GM19455 (cell line): ENCODE measurements at regions not wholly inside any gene's neighbourhood (a gene's known extent, or its start where the extent isn't known, plus 50 kb on each side); places are given as distances from the start of the nearest gene placed in this dataset.

Experiments
- ATAC-seq: cut with Tn5 transposase; IDR thresholded peaks from one replicate; pipeline ENCODE4 v1.9.1; 2021; ENCODE audit not compliant: unreplicated experiment

DNA sequence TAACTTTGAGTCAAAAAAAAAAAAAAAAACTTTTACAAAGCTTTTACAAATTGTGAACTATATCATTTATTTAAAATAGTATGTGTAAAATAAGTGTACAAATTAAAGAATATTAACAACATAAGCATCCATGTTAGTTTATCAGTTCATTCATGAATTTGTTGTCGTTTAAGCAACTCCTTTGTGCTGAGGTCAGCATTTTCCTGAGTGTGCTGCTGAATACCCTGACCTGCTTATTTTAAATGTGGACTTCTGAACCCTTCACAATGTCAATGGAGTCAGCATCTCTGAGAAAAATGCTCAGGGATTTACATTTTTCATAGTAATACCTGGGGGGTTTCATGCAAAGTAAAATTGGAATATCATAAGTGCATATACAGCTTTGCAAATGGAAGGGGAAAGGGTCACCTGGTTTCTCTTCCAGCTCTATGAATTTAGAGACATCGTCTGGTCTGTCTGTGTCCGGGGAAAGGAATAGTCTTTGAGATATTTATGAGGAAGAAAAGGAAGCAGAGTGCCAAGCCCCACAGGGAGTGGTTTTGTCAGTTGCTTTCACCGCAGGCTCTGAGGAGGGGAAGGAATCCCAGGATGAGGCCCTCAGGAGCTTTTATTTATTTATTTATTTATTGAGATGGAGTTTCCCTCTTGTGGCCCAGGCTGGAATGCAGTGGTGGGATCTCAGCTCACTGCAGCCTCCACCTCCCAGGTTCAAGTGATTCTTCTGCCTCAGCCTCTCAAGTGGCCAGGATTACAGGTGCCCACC is 125.5 kb upstream of the SVIL start:
- no peak for ATAC-seq

DNA sequence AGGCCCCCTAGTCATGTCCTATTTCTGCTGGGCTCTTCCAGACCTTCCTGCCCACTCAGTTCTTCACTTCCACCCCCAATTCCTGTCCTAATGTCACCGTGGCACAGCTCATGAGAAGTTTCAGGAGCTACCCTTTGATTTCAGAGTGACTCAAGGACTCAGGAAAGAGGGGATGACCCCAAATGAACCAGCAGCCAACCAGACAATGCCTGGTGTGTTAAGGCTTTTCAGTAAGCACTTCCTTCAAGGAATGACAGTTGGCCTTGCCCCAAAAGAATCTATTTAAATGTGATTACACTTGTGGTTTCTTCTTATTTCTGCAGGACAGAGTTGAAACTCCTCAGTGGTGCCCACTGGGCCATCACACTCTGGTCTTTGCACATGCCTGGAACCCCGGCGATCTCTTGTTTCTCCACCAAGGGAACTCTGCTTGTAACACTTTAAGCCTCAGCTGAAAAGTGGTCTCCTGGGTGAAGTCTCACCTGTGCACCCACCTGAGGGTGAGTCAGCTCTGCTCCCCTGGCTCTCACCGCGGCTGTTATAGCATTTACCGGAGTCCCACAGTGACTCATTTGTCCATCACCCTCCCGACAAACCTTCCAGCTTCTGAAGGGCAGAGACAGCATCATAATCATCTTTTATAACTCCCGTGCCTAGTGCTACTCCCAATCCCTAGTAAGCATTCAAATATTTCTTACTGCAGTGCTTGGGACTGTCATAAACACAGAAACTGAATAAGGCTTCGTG is 123.0 kb upstream of the SVIL start:
- ATAC-seq: no peak

DNA sequence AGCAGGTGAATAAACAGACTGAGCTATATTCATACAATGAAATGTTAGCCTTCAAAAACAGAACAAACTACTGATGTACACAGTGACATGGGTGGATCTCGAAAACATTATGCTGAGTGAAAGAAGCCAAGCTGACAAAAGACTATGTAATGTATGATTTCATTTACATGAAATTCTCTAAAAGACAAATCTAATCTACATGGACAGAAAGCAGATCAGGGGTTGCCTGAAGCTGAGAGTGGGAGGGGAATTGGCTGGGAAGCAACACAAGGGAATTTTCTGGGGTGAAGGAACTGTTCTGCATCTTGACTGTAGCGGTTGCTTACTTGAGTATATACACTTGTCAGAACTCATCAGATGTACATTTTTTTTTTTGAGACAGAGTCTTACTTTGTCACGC is 121.7 kb upstream of the SVIL start:
- no peak for ATAC-seq

DNA sequence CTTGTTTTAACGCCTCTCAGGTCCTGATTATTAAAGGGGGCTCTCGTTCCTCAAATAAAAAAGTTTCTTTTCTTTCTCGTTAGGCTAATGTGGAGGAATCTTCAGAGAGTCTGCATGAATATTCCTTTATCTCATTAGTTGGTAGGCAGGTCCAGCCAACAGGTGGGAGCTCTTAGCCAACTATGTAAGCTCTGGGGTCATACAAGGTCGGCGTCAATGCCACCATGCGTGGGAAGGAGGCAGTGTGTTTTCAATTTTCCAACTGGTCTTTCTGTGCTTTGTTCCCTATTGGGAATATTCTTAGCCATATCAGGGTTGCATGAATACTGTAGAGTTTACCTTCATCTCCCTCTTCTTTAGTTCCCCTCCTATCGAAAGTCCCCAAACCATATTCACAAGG is 118.5 kb upstream of the SVIL start:
- no peak for ATAC-seq

DNA sequence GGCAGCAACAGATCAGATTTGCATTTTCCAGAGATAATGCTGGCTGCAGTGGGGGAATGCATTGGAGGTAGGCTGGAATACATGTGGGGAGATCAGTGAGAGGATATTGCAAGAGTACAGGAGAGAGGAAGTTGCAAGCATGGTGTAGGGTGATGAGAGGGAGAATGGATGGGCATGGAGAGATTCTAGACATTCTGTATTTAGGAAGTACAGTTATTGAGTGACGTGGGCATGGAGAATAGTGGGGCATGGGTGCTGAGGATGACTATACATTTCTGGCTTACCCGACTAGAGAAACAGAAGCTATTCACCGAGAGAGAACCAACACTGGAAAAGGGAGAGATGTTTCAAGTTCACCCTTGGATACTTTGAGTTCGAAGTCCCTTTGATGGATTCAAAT is 116.9 kb upstream of the SVIL start:
- no peak for ATAC-seq

DNA sequence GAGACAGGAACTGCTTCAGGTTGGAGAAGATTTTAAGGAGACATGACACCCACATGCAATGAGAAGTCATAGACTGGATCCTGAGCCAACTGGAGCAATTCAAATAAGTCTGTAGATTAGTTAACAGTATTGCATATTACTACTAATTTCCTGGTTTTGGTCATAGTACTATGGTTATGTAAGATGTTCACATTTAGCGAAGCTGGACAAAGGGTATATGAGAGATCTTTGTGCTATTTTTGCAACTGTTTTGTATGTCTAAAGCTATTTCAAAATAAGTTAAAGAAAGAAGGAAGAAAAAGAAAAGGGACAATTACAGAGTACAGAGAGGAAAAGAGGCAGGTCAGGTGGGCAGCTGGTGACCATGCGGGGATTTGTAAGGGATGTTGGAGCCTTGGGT is 116.5 kb upstream of the SVIL start:
- ATAC-seq: no peak

DNA sequence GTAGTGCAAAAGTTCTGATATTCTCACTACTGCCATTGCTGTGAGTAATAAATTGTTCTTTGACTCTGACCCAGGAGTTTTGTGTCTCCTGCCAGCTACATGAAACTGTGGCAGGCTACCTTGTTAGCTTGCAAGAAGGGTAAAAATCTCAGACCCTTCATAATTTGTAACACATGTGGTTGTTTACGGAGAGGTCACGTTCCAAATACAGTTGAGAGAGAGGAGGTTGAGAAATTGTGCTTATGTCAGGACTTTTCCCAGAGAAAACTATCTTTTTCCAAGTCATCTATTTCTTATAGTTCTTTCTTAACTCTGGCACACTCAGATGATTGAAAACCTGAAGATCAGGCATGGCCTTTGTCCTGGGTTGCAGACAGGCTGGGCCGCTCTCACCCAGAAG is 114.4 kb upstream of the SVIL start:
- no peak for ATAC-seq

DNA sequence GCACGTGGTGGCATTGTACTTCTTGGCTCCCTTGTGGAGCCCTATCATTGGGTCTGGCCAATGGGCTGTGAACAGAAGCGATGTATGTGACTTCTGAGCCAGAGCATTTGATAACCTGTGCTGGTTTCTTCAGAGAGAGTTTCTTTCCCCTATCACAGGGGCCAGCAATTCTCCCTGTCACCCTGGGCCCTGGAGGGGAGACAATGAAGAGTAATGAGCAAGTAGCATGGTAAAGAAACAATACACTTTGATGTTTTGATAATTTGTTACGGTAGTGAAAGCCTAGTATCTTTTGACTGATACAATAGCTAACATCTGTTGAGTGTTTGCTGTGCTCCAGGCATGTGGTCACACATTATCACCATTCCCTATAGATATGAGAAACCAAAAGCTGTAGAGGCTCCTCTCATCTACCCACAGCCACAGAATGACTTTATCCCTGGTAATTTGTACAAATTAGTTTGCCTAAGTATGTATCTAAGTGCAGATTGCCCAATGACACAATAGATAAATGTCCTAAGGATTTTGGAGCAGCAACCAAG is 113.4 kb upstream of the SVIL start:
- ATAC-seq: no peak

DNA sequence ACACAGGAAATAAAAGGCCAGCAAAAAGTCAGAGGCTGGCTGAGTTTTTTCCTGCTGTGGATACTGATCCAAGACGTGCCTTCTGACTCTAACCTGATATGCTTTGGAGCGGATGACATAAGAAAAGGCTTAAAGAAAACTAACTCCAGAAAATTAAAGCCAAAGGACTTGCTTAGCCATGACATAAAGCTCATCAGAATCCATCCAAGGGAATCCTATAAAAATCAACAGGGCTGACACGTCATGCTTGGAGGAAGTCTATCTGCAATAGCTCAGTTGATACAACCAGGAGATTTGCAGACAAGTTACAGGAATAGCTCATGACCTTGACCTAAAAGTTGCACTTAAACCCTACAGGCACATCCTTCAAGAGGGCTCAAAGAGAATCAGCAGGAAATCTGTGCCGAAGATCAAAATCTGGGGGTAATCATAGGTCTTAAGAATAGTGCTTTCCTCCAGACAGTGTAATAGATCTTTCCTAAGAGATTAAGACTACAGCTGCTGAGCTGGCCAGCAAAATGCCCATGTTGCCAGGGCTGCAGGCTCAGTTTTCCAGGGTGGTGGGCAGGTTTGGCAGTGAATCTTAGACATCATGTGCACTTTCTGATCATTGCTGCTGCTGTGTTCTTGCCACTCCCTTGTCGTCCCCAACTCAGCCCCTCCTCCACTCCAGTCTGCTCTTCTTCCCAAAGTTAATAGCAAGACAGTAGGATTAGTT is 111.5 kb upstream of the SVIL start:
- ATAC-seq: no peak

DNA sequence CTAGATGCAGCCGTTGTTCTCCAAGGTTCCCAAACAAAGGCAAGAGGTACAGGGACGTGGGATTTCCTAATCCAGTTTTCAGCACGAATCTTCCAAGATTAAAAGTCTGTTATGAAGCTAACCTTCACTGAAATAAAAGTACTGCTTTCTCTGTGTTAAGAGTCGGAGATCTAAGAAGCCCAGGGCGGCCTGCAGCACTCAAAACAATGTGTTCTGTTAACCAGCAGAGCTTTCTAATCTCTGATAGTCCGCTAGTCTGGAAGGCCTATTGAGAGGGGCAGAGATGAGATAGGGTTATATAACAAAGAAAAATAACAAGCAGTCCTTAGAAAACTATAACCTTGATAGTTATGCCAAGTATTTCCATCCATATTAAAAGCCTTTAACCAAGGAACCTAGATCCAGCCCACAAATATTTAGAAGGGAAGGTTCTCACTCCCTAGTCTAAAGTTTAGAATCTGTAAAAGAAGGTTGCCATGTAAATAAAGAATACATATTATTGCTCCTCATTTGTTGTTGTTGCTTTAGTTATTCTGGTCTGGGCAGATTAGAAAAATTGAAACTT is 106.3 kb upstream of the SVIL start:
- no peak for ATAC-seq

DNA sequence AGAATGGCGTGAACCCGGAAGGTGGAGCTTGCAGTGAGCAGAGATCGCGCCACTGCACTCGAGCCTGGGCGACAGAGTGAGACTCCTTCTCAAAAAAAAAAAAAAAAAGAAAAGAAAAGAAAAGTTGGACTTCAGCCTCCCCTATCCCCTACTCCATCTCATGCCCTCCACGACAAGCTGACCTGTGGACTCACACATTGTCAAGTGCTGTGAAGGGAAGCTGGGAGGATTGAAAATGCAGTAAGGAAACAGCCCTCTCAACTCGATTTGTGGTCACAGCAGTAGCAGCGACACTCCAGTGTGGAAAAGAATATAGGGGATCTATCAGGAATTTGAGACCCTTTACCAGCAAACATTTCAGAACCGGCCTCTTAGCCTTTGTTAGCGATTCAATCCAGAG is 103.6 kb upstream of the SVIL start:
- no peak for ATAC-seq

DNA sequence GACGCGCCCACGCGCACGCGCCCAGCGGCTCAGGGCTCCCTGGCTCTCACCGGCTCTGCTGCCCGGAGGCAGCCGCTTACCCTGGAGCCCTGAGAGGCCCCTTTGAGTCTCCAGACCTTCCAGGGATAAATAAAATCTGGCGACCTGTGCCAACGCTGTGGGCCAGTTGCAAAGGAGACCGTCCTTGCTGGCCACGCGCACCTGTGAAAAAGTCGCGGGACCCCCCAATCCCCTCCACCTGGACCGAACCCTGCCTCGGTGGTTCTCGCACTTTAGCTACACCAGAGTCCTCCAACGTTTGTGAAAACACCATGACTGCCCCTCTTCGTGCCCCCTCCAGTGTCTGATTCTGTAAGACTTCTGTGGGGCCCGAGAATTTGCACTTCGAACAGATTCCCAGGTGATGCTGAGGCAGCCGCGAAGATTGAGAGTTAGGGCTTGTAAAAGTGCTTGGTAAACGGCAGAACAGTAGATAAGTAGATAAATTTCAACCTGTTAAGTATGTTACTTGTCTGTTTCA is 102.4 kb upstream of the SVIL start:
- no peak for ATAC-seq

DNA sequence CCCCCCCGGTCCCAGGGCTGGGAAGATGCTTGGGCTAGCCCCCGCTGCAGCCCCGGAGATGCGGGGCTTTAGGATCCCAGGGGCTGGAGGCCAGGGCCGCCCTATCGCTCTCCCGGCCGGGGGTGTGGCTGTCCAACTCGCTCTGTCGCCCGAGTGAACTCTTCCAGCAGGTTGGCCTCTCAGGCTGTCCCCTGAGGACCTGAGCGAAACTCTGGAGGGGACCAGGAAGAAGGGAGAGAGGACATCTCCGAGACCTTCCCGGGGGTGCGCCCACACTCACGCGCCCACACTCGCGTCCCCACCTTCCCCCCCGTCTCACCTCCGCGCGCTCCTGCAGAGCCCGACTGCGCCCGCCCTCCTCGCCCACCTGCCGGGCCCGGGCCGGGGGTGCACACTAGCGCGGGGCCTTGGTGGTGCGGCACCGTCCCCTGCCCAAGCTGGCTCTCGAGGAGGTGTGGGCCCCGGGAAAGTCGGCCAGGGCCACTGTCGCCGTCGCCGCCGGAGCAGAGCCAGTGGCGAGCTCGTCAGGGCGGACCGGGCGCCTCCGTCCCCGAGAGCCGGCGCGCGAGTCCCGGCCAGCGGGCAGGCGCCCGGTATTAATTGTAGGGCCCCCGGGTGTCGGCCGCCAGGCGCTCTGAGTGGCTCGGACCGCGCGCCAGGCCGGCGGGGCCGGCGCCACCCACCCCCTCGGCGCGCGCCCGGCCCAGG is 101.7 kb upstream of the SVIL start:
- ATAC-seq: no peak

DNA sequence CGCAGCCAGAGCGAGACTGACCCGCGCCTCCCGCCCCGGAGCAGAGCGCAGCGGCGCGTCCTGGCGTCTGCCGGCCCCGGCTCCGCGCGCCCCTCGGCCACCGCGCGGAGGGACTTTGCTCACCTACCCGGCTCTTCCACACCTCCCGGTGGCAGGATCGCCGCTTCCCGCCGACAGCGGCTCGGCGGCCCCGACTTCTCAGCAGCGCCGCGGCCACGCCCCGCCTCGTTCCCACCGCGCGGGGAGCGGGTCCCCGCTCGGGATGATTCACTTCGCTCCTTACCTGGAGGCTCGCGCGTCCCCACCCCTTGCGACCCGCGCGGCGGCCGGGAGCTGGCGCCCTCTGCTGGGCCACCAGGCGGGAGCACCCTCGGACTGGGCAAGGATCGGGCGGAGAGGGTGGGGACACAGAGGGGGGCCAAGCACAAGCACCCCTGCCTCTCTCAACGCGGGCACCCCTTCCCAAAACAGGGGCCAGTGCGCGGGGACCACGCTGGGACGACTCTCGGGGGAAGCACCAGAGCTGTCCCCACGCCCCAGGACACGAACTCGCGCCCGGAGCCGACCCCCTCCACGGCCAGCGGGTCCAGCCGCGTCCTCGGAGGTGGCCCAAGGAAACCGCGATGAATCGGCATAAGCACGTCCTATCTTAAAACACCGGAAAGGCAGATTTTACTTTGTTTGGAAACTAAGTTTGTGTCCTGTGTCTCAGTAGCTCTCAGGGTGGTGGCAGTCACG is 101.0 kb upstream of the SVIL start:
- peak; percentile 79 for ATAC-seq

DNA sequence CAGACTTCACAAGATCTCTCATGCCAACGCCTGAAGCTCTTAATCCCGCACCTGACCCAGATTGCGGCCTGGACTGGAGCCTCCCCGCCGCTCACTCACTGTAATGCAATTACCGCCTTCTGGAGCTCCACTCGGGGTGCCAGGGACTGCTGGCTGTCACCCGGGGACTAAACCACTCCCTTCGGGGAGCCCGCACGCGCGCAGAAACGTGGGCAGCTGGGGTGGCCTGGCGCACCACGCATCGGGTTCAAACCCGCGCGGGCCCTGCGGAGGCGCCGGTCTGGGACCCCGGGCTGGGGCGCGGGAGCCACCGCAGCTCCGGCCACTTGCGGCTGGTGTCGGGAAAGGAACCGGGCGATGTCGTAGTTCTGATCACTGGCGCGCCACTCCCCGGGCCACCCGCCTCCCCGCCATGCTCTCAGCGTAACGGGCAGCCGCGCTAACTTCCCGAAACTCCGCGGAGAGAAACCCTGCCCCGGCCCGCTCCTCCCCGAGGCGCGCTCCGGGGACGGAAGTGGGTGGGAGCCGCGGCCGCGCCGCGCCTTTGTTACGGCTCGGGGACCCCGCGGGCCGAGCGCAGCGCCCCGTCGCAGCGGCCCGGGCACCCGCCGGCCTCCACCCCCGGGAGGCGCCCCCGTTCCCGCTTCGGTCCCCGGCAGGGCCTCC is 100.3 kb upstream of the SVIL start:
- ATAC-seq: peak; percentile 41

DNA sequence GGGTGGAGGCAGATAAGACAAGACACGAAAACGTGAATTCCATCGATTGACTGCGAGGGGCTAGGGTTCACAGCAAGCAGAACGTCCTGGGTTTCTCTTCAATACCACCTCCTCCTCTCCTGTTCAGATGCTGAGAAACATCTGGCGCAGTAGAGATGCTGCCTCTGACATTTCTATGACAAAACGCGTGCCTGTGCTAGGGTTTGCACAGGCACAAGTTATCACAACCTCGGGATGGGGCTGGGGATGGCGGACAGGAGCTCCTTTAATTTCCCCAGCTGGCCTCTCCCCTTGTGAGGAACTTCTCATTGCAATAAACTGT is 99.8 kb upstream of the SVIL start:
- ATAC-seq: no peak

DNA sequence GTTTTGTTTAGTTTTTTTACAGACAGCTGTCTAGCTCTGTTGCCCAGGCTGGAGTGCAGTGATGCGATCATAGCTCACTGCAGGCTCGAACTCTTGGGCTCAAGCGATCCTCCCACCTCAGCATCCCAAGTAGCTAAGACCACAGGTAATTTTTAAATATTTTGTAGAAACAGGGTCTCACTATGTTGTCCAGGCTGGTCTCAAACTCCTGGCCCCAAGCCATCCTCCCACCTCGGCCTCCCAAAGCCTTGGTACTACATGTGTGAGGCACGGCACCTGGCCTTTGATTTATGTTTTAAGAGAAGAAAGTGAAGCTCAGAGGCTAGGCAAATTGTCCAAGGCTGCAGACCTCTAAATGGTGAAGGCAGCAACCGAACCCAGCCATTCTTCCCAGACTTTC is 98.6 kb upstream of the SVIL start:
- no peak for ATAC-seq

DNA sequence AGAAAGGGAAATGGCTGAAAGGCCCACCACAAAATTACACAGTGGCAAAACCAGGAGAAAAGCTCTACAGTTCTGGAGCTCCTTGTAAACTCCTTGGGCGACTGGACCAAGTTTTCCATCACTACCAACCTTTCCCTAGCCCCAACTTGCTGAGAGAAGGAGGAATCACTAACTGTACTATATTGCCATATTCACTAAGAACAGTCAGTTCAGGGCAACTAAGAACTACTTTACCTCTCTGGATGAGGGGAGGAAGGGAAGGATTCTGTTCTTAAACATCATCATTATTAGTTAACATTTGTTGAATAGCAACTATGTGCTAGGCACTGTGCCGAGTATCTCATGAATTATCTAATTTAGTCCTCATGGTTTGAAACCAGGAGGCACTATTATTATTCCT is 98.1 kb upstream of the SVIL start:
- ATAC-seq: no peak

DNA sequence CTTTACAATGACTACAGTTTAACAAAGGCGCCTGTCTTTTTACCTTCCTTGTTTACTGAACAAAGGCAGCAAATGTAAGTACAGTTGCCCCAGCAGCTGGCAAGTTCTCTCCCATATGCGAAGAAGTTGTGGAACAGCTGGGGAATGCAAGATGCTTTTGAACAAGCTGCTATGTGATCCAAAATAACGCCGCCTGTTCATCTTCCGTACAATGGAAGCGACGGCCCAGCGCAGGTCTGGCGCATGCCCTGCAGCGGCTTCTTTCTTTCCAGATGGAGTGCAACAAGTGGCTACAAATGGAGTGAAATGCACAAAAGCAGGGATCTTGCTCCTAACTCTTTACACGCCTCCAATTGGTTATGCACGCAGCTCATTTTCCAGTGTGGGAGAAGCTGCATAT is 97.0 kb upstream of the SVIL start:
- ATAC-seq: no peak

DNA sequence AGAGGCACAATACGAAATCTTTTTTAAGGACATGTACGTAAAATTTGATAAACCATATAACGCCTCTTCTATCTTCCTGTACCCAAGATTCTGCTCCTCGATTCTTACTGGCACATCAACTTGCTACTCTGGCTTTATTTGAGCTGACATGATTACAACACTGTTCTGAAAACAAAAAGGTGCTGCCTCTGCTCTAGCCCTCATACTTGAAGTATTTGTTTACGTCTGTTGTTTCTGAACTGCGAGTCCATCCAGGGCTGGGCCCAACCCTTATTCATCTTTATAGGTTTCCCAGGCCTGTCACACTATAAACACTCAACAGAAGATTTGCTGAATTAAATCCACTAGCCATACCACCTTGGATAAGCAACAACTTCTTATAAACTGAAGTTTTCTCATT is 96.2 kb upstream of the SVIL start:
- no peak for ATAC-seq
